GM19025 (cell line): ENCODE measurements at regions not wholly inside any gene's neighbourhood (a gene's known extent, or its start where the extent isn't known, plus 50 kb on each side); places are given as distances from the start of the nearest gene placed in this dataset.

Experiments
- ATAC-seq: cut with Tn5 transposase; IDR thresholded peaks from one replicate; pipeline ENCODE4 v1.9.1; 2021; ENCODE audit warnings: mild to moderate bottlenecking, low read depth, moderate library complexity; ENCODE audit not compliant: unreplicated experiment

DNA sequence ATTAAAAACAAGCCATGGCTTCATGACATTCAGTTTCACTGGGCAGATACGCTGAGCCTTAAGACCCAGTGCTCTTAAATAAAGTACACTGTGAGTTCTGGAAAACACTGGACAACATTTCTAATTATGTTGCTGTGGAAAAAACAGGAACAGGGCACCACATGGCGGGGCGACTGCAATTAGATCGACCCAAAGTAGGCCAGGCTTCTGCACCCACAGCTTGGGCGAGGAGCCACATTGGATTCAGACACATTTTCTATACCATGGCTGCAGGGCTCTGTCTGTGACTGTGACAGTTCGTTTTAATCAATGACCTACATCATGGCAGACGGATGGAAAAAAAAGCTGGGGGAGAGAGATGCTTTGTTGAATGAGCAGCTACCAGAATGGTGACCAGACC is 227.2 kb upstream of the HS6ST1 start:
- ATAC-seq, result no peak

DNA sequence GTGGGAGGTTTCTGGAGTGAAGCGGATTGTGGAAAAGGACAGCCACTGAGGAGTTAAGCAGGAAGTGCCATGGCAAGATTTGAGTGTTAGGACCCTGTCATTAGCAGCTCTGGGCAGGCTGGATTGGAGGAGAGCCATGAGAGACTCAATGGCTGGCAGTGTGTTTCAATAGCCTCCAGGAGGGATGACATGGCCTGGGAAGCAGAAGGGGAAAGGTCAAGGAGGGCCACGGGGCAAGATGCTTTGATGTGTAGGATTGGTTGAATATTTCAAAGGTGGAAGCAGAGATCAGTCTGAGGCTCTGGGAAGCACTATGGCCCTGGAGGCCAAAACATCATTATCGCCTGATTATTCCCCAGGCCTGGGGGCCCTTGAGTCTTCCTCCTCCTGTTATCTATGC is 229.0 kb upstream of the HS6ST1 start:
- no peak for ATAC-seq

DNA sequence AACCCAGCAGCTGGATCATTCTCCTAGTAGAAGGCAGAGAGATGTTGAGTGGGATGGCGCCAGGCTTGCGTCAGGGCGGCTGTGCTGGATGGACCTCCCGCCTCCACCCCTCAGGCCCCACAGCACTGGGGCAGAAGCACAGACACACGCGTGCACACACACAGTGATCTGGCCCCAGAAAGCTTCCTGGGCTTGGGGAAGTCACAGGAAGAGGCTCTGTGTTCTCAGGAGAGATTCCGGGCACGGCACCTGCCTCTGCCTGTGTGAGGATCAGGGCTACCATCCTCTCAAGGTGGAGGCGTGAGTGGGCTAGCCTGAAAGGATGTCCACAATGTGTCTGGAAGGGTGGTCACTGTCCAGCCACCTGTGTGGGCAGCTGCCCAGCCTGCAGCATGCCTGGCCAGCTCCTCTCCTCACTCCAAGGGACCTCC is 229.8 kb upstream of the HS6ST1 start:
- ATAC-seq, result no peak

DNA sequence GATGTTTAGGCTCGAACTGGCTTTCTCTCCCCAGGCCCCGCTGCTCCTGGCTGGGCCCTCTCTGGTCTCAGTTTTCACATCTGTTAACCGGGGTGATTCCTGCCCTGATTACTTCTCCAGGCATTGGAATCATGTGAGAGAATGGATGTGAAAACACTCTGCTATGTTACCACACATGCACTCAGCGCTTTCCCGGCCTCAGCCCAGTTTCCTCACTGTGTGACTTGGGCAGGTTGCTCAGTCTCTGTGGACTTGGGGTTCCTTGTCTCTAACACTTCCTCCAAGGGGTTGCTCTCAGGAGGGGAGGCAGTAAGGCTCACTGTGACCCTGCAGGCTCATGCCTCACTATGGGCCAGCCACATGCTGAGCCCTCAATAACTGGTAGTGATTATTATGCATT is 230.4 kb upstream of the HS6ST1 start:
- ATAC-seq, result no peak

DNA sequence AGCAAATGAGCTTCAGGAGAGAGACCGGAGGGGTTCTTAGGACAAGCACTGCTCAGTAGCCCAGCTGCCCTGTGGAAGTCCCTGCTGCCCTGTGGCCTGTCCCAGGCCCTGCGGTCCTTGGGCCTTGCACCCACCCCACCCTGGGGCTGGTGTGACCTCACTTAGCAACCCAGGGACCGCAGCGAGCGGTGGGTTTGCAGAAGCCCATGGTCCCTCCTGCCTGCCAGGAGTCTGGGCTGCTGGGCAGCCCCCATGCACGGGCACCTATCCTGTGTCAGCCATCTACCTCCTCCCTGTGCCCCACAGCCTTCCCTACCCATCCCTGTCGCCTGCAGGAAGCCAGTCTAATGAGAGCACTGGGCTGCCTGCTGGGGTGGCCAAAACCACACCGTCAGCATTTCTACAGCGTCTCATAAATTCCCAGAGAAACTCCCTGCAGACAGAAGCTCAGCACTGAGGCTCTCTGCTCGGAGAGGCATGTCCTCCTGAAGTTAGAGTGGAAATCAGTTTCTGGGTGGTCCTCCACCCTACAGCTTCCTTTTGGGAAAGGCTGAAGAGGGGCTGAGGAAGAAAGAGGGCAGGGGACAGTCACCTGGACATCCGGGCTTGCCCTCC is 231.1 kb upstream of the HS6ST1 start:
- ATAC-seq, result no peak

DNA sequence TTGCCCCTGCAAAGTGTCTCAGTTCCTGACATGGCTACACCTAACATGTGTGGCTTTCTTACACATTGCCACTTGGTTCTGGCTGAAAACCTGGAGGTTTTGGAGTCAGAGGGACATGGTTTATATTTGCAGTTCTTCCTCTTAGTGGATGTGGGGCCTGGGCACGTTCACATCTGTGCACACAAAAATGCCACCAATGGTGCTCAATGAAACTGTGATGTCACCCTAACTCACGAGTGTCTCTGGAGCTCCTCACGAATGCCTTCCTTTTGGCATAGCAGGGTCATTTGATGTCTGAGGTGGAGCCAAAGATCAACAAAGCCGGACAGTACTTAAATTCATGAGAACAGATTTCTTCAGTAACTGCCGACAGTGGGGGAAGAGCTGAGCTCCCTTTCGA is 231.7 kb upstream of the HS6ST1 start:
- no peak for ATAC-seq

DNA sequence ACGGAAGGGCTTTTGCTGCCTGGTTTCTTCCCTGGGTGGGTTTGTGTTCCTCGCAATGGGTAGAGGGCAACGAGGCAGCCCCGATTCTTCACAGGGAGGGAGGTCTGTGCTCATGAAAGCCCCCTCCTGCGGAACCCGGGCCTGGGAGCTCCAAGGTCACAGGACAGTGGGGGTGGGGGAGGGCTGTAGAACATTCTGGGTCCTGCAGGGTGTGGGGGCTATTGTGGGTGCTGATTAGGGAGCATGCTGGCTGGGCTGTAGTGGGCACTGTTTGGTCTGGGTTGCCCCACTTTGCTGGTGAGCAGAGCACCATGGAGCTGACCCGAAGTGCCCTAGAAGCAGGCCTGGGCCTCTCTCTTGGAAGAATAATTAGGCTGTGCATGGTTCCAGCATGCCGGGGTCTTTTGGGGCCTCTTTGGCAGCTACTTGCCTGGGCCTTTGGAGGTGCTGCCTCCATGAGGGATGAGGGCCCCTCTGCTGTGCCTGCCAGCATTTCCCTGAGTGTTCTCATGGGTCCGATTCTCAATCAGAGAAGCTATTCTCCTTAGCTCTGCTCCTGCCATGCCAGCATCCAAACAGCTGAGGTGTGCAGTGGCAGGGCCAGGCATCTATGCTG is 232.2 kb upstream of the HS6ST1 start:
- no peak for ATAC-seq

DNA sequence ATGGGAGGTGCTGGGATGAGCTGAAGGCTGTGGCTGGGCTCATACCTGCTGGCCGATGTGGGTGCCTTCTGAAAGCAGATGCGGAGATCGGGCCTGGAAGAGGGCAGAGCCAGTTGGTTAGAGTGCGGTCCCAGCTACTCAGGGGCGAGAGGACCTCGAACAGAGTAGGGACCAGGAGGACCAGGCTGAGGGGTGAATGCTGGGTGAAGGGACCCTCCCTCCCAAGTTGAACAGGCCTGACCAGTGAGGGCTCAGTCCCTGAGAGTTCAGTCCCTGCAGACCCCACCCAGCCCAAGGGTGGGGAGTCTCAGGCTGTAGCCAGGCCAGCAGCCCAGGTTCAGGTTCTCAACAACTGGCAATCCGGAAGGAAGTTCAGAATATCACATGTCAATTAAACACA is 232.8 kb upstream of the HS6ST1 start:
- no peak for ATAC-seq

DNA sequence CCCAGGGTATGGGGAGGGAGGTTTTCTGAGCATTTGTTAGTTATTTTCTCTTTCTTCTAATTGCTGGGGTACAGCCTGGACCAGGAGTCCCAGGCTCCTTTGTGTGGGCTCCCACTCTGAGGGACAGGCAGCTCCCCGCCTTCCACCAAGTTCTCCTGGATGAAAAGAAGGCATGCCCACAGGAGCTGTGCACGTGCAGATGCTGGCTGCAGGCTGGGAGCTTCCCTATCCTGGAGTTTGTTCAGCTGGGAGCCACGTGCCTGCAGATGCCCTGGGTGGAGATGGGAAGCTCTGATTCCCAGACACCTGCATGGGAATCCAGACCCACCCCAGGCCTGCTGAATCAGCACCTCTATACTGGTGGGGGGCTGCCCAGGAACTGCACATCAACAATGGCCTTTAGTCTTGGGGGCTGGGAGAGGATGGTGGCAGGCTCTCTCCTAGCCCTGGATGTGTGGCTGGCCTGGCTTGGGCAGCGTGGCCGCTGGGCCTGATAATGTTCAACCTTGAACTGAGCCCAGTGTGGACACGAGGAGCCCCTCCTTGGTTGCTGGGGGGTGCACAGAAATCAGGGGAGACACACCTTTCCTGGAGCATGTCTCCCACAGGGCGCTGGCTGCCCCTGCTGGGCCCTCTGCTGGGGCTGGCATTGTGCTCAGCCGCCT is 233.6 kb upstream of the HS6ST1 start:
- no peak for ATAC-seq

DNA sequence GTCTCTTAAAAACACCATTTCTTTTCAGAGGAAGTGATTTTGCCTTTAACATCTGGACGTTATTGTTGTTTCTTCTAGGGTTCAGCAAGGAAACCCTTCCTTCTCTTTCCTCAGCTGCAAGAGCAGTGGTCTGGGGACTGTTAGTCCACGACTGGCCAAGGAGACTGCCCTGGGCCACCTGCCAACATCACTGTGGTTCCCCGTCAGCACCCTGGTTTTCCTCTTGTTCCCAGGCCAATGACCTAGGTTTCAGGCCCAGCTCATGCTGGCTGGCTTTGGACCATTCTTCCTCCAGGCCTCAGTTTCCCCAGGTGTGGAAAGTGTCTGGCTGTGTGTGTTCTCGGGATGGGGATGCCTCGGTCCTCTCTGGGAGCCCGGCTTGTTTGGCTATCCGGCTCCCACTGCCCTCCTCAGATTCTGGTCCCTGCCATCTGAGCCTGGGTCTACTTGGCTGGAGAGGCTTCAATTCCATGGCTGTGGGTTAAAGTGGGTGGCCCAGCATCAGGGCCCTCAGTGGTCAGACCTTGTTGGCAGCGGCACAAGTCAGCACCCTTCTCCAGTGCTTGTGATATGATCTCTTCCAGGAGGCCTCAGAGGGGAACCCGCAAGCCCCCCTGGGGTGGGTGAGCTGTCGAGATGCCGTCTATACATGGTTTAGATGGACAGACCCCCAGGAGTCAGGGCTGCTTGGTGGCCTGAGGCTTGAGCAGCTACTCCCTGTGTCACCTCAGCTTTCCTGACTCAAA is 234.3 kb upstream of the HS6ST1 start:
- no peak for ATAC-seq

DNA sequence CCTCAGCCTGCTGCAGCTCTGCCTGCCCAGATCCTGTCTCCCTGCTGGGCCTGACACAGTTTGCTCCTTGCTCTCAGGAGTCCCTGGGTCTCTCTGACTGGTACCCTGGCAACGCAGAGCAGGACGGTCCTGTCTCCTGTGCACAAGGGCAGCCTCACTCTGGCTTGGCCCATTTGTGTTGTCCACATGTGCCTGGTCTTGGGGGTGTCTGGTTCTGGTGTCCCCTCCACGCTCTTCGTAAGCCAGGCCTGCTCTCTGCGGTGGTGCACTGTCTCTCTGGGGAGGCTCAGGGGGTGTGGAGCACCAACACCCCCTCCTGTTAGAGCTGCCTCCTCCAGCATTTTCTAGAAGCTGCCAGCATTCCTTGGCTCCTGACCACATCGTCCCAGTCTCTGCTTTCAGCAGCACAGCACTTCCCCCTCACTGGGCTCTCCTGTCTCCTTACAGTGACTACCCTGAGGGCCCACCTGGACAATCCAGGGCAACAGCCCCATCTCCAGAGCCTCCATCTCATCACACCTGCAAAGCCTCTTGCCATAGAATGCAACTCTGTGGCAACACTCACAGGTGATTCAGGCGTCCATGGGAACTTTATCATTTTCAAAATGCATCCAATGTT is 235.6 kb upstream of the HS6ST1 start:
- ATAC-seq, result no peak

DNA sequence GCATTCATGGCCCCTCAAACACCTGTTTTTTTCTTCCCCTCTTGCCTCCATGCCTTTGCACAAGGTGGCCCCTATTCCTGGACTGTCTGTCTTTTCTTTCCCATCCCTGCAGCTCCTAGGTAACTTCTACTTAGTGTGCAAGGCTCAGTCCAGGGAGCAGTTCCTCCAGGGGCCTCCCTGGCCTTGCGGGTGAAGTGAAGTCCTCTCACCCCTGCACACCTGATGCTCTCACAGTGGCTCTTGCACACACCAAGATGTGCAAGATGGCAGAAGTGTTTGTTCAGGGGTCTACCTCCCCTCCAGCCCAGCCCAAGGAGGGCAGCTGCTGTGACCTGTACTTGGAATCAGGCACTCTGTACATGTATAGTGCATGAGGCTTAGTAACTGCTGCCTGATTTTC is 236.8 kb upstream of the HS6ST1 start:
- no peak for ATAC-seq

DNA sequence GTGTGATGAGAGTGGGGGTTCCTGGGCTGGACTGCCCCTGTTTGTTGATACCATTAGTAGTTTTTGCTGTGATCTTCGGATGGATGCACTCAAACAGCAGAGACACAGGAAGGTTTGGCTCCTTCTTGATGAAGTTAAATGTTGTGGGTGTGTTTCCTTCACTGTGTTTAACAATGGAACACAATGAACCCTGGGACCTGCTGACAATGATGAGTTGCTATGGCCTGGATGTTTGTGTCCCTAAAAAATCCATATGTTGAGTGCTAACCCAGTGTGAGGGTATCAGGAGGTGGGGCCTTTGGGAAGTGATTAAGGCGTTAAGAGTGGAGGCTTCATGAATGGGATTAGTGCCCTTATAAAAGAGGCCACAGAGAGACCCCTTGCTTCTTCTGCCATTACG is 237.4 kb upstream of the HS6ST1 start:
- no peak for ATAC-seq

DNA sequence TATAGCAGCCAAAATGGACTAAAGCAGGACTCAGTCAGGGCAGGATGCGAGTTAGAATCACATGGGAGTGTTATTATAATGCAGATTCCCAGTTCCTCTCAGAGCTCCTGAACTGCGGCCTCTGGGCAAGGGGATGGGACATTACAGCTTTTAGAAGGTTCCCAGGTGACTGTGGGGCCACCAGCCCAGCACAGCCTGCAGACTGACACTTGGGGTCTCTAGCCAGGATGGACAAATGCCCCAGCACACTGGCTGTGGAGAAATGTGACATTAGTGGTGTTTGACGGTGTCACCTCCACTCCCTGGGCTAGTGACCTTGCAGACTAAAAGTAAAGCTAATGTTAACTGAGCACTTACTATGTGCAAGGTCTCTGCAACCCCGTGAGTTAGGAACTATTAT is 238.0 kb upstream of the HS6ST1 start:
- ATAC-seq, result no peak

DNA sequence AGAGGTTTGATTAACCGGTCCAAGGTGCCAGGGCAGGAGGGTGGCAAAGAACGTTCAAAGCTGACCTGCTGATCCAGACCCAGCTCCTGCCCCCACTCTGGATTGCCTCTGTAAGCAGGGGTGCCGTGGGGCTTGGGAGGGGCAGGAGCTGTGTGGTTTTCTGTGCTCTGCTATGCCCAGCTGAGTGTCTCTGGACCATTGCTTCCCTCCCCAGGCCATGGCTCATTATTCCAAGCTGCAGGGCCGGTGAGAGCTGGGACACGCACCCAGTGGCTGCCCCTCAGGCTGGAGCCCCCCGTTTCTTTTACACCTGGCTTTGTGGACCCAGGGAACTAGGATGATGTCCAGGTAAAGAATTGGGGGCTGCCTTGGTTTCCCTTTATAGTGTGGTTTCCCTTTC is 238.4 kb upstream of the HS6ST1 start:
- no peak for ATAC-seq

DNA sequence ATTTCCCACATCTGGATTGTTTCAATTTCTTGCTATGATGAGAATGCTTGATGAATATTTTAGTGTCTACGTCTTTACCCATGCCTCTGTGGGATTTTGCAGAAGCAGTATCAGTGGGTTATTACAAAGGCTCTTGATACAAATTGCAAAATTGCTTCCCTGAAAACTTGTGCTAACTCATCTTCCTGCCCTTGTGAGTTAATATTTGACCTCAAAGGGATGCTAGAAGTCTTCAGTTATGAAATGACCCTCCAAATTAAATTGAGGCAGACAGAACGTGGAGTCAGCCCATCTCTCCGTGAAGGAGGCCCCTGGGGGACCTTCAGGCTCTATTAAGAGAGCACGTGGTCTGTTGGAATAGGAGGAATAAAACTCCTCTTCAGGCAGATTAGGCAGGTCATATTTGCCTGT is 239.2 kb upstream of the HS6ST1 start:
- ATAC-seq, result no peak

DNA sequence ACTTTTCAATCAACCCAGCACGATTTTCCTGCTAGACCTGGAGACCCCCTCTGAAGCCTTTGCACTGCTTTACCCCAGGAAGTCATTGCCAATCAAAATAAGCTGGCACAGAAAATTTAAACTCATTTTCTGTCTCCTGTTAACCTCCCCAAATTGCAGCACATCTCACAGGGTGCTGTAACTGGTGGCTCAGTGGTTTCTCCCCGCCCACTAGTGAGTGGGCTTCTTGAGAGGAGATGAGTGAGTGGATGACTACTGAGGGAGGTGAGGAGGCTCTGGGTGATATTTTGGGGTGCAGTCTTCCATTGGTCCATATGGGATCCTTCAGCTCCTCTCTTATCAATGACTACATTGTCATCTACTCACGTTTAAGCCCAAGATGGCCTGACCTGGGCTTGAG is 239.8 kb upstream of the HS6ST1 start:
- ATAC-seq, result no peak

DNA sequence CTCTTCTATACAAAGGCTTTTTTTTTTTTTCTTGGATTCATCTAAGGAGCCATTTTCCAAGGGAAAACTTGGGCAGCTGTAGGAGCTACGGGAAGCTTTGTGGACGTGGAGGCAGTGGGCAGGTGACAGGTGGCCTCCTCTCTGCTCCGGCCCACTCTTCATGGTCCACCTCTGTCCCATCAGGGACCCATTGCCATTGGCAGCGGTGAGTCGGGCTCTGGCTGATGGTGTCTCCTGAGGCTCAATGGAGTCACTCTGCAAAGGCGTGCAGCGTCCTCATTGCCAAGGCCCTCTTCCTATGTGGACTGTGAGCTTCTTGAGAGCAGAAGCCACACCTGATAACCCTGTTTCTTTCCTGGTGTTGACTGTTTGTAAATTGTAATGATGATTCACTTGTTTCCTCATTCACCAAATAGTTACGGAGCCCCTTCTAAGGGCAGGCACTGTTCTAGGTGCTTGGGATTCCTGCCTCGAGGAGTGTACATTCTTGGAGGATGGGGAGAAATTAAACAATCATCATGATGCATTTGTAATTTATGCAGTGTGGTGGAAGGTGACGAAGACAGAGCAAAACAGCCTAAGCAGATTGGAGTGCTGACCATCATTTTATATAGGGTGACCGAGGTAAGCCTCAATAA is 240.3 kb upstream of the HS6ST1 start:
- ATAC-seq, result no peak

DNA sequence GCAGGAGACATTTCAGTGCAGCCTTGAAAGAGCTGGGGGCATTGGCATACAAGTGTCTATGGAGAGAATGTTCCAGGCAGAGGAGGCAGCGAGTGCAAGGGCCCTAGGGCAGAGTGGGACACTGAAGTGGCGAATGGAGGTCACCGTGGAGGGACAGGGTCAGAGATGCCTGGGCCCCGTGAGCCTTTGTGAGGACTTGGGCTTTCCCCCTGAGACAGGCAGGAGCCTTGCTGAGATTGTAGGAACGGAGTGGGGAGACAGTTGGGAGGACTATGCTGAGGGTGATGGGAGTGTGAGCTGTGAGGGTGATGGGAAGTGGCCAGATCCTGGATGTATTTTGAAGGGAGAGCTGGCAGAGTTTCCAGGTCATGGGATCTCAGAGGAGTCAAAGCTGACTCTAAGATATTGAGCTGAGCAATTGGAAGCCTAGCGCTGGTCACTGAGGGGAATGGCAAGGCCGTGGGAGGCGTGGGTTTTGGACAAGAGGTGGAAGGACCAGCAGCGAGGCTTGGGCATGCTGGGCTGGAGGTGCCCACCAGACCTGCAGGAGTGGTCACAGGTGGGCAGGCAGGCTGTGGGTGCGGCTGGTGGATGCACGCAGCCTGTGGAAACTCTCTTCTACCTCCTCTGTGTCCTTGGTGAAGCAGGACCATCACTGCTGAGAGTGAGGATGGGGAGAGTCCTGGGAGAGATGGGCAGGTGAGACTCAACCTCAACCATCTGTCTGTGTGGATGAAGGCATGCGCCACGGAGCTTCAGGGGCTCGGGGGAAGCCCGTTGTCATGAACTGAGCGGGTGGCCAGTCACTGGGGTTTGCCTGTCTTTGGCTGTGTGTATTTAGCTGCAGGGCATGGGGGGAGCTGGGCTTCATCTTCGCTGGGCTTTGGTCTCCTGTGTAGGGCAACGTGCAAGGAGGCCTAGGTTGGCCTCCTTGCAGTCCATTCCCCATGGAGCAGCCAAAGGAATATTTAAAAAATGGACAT is 241.2 kb upstream of the HS6ST1 start:
- no peak for ATAC-seq
